ENCODE measurements at regions not wholly inside any gene's neighbourhood (a gene's known extent, or its start where the extent isn't known, plus 50 kb on each side); places are given as distances from the start of the nearest gene placed in this dataset.

GRCh38 chr1:214727274-214727673, 124.3 kb downstream of the CENPF start:
- Histone ChIP-seq H2BK15ac (ENCODE audit: low read length) (no peak overlapping the region), H3K18ac (ENCODE audit: extremely low read depth, low read length) (no peak overlapping the region), H3K4me2 (ENCODE audit: insufficient read depth in 1 of 2, low read depth in 2 of 2, low read length in 2 of 2) (no peak overlapping the region; a peak in 1 of 4 replicates), H2BK5ac (ENCODE audit: low read depth, low read length) (no peak overlapping the region), H3K27ac (ENCODE audit: low read depth, low read length) (peak overlapping the region; percentile 45; the same call in 1 of the 2 replicates), H4K5ac (ENCODE audit: insufficient read length, low read depth, low read length) (no peak overlapping the region), H3K9me3 (ENCODE audit: insufficient read depth in 2 of 2, low read depth in 1 of 2, low read length in 1 of 2) (no peaks in the 10 kb centered on the region), H2AFZ (ENCODE audit: low read length) (peak overlapping the region; percentile 81), H4K20me1 (replicated peaks in 1 of 2; ENCODE audit: control insufficient read depth in 1 of 2, insufficient read depth in 2 of 2, low read length in 2 of 2) (no peaks in the 10 kb centered on the region), H3K23me2 (ENCODE audit: low read depth, low read length) (no peaks in the 10 kb centered on the region), H3K9ac (replicated peaks in 1 of 4; ENCODE audit: extremely low read depth in 1 of 4, low read depth in 3 of 4, low read length in 3 of 4) (no peak overlapping the region), H3K27me3 (replicated peaks in 1 of 4; ENCODE audit: control insufficient read depth in 3 of 4, extremely low read depth in 1 of 4, insufficient read depth in 3 of 4, low read length in 3 of 4) (peaks cover 0 to 1% (median 0%) of the 10 kb centered on the region in 4 experiments; a peak in 1 of 7 replicates), H4K91ac (replicated peaks; ENCODE audit: insufficient read length, low read length) (no peak overlapping the region), H2BK120ac (replicated peaks; ENCODE audit: low read depth, low read length) (no peak overlapping the region), H3K79me2 (ENCODE audit: control insufficient read depth in 1 of 2, insufficient read depth in 2 of 2, low read length in 2 of 2) (no peaks in the 10 kb centered on the region), H3K4me3 (ENCODE audit: extremely low read depth in 1 of 4, insufficient read depth in 2 of 4, low read depth in 3 of 4, low read length in 4 of 4) (no peak overlapping the region), H3K23ac (ENCODE audit: insufficient read length) (no peak overlapping the region), H3K79me1 (ENCODE audit: low read depth, low read length) (no peaks in the 10 kb centered on the region), H3K36me3 (ENCODE audit: control insufficient read depth in 2 of 4, insufficient read depth in 4 of 4, low read length in 3 of 4) (no peaks in the 10 kb centered on the region), H3K56ac (replicated peaks; ENCODE audit: insufficient read length, low read depth, low read length) (no peak overlapping the region), H2BK12ac (ENCODE audit: low read depth, low read length) (no peak overlapping the region), H2AK5ac (ENCODE audit: low read depth, low read length) (no peak overlapping the region), H4K8ac (ENCODE audit: extremely low read depth, insufficient read depth, low read length) (peak overlapping the region; percentile 79; the same call in 1 of the 2 replicates), H3K4me1 (replicated peaks in 1 of 4; ENCODE audit: control insufficient read depth in 3 of 4, insufficient read depth in 4 of 4, low read length in 3 of 4) (peaks cover 0 to 7% (median 0%) of the 10 kb centered on the region in 4 experiments; a peak in 2 of 7 replicates), H3K4ac (replicated peaks; ENCODE audit: insufficient read length, low read depth, low read length) (no peak overlapping the region), H2BK20ac (ENCODE audit: low read length) (no peak overlapping the region), H3K14ac (ENCODE audit: insufficient read length) (no peak overlapping the region)
- CTCF ChIA-PET (ENCODE audit: partially characterized antibody): interaction anchor here (0.7 kb wide), 1 partner anchor 53 kb away, joined by 3 read pairs; no protein-coding TSS in a partner anchor
- 80% methylated on average over 7 of the region's 7 CpGs; no CpG with 5 or more reads in 1 of the 2 experiments for WGBS, 2 experiments (ENCODE audit: extremely low coverage in 1 of 2, insufficient coverage in 1 of 2, insufficient read length in 1 of 2, insufficient replicate concordance in 2 of 2, low coverage in 1 of 2, low lambda C conversion rate in 2 of 2, missing lambda C conversion rate in 1 of 2)
- POLR2A ChIA-PET (ENCODE audit: partially characterized antibody): no interaction called here
- FAIRE-seq (no peak), DNase-seq (ENCODE audit: low read depth in 1 of 2, low spot score in 2 of 2) (peak in 1 of 2 experiments; percentile 9)
- TF ChIP-seq RBBP5 (IDR thresholded peaks at IDR 0.05; ENCODE audit: borderline replicate concordance, low read depth, low read length) (no peak), SP4 (IDR thresholded peaks at IDR 0.05; ENCODE audit: low read length) (no peak), RNF2 (IDR thresholded peaks at IDR 0.05; ENCODE audit: borderline replicate concordance, low read depth, low read length, missing control alignments, poor library complexity, severe bottlenecking) (no peak), CTBP2 (IDR thresholded peaks at IDR 0.05; ENCODE audit: borderline replicate concordance, insufficient read depth, insufficient read length, low read length) (no peak), TAF7 (optimal IDR thresholded peaks at IDR 0.05; ENCODE audit: borderline replicate concordance, low read depth, low read length) (no peak), CBX8 (IDR thresholded peaks at IDR 0.05; ENCODE audit: borderline replicate concordance, low read depth, low read length) (no peak), POLR2AphosphoS5 (IDR thresholded peaks at IDR 0.05; ENCODE audit: low read depth, low read length) (no peak), MAX (IDR thresholded peaks at IDR 0.05) (no peak), NANOG (IDR thresholded peaks at IDR 0.05; ENCODE audit: insufficient read depth, low read depth, low read length, poor library complexity, severe bottlenecking) (no peak), POU5F1 (IDR thresholded peaks at IDR 0.05; ENCODE audit: low read depth, low read length) (no peak), PHF8 (conservative IDR thresholded peaks at IDR 0.05; ENCODE audit: low read depth, low read length) (no peak), ATF3 (IDR thresholded peaks at IDR 0.05; ENCODE audit: insufficient read depth, low read depth, low read length) (no peak), POLR2A (IDR thresholded peaks at IDR 0.05; ENCODE audit: control extremely low read depth in 1 of 2, low read depth in 2 of 2, low read length in 2 of 2) (no peak)
